ENCODE measurements at regions not wholly inside any gene's neighbourhood (a gene's known extent, or its start where the extent isn't known, plus 50 kb on each side); places are given as distances from the start of the nearest gene placed in this dataset.

DNA sequence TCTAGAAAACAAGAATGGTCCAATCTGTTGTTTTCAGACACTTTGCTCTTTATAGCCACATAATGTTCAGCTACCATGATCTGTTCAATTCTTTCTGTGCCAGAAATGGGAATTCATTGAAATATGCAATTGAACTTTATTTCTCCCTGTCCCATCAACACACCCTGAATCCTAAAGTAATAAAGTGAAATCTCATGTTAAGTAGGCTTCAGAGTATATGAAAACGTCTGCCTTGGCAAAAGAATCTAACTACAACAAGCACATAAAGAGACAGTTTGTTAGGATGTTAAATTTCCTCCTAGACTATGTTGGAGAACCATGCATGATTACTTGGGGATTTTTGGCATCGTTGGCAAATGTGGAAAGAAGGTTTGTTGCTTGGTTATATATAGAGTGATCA, 722.7 kb downstream of the XPNPEP1 start:
- TF ChIP-seq, protein P1, sequence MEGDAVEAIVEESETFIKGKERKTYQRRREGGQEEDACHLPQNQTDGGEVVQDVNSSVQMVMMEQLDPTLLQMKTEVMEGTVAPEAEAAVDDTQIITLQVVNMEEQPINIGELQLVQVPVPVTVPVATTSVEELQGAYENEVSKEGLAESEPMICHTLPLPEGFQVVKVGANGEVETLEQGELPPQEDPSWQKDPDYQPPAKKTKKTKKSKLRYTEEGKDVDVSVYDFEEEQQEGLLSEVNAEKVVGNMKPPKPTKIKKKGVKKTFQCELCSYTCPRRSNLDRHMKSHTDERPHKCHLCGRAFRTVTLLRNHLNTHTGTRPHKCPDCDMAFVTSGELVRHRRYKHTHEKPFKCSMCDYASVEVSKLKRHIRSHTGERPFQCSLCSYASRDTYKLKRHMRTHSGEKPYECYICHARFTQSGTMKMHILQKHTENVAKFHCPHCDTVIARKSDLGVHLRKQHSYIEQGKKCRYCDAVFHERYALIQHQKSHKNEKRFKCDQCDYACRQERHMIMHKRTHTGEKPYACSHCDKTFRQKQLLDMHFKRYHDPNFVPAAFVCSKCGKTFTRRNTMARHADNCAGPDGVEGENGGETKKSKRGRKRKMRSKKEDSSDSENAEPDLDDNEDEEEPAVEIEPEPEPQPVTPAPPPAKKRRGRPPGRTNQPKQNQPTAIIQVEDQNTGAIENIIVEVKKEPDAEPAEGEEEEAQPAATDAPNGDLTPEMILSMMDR (conservative IDR thresholded peaks at IDR 0.05; ENCODE audit: low read depth, low read length) = no peak
- Histone ChIP-seq H4K20me1 (ENCODE audit: insufficient read depth) (no peaks in the 10 kb centered on the region), H3K79me2 (ENCODE audit: insufficient read depth, low read depth) (no peaks in the 10 kb centered on the region), H3K9ac (no peak overlapping the region), H3K4me2 (no peak overlapping the region), H3K36me3 (ENCODE audit: insufficient read depth) (no peaks in the 10 kb centered on the region), H3K4me3 (IDR thresholded peaks at IDR 0.05; ENCODE audit: insufficient read depth, low read depth, low read length) (no peak overlapping the region), H3K27ac (no peak overlapping the region), H3K27me3 (ENCODE audit: insufficient read depth, low read depth) (no peaks in the 10 kb centered on the region), H3K4me1 (ENCODE audit: low read depth, poor library complexity, severe bottlenecking) (no peaks in the 10 kb centered on the region), H2AFZ (ENCODE audit: low read depth) (no peak overlapping the region)

DNA sequence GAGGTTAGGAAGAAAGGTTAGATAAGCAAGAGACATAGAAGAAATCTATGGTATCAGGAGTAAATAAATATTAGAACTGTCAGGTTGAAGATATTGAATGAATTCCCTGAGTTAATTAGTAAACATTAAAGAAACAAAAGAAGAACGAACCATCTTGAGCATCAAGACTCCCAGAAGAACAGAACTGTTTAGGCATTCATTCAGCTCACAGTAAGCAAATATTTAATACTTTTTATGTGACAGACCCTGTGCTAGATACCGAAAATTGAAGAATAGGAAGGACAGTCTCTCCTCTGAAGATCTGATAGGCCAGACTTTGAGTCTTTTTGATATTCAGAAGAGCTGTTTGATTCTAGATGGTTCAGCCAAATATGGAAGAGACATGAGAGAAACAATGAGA, 731.5 kb downstream of the XPNPEP1 start:
- H3K4me1 ChIP-seq (ENCODE audit: low read depth, poor library complexity, severe bottlenecking) = no peaks in the 10 kb centered on the region
- TF ChIP-seq, protein P1 (conservative IDR thresholded peaks at IDR 0.05; ENCODE audit: low read depth, low read length) = no peak
- H3K36me3 ChIP-seq (ENCODE audit: insufficient read depth) = no peaks in the 10 kb centered on the region
- H3K79me2 ChIP-seq (ENCODE audit: insufficient read depth, low read depth) = no peaks in the 10 kb centered on the region
- H3K4me3 ChIP-seq (IDR thresholded peaks at IDR 0.05; ENCODE audit: insufficient read depth, low read depth, low read length) = no peak overlapping the region
- H3K4me2 ChIP-seq = no peak overlapping the region
- no peak overlapping the region for H2AFZ ChIP-seq (ENCODE audit: low read depth)
- no peaks in the 10 kb centered on the region for H4K20me1 ChIP-seq (ENCODE audit: insufficient read depth)
- H3K27ac ChIP-seq = no peak overlapping the region
- H3K27me3 ChIP-seq (ENCODE audit: insufficient read depth, low read depth) = no peaks in the 10 kb centered on the region
- no peak overlapping the region for H3K9ac ChIP-seq

GRCh38 chr10:109191341-109191740, 732.0 kb downstream of the XPNPEP1 start:
- TF ChIP-seq, protein P1 (conservative IDR thresholded peaks at IDR 0.05; ENCODE audit: low read depth, low read length) = no peak
- Histone ChIP-seq H3K4me1 (ENCODE audit: low read depth, poor library complexity, severe bottlenecking) (no peaks in the 10 kb centered on the region), H3K79me2 (ENCODE audit: insufficient read depth, low read depth) (no peaks in the 10 kb centered on the region), H3K27me3 (ENCODE audit: insufficient read depth, low read depth) (no peaks in the 10 kb centered on the region), H3K4me2 (no peak overlapping the region), H3K36me3 (ENCODE audit: insufficient read depth) (no peaks in the 10 kb centered on the region), H4K20me1 (ENCODE audit: insufficient read depth) (no peaks in the 10 kb centered on the region), H3K9ac (no peak overlapping the region), H3K4me3 (IDR thresholded peaks at IDR 0.05; ENCODE audit: insufficient read depth, low read depth, low read length) (no peak overlapping the region), H2AFZ (ENCODE audit: low read depth) (no peak overlapping the region), H3K27ac (no peak overlapping the region)

DNA sequence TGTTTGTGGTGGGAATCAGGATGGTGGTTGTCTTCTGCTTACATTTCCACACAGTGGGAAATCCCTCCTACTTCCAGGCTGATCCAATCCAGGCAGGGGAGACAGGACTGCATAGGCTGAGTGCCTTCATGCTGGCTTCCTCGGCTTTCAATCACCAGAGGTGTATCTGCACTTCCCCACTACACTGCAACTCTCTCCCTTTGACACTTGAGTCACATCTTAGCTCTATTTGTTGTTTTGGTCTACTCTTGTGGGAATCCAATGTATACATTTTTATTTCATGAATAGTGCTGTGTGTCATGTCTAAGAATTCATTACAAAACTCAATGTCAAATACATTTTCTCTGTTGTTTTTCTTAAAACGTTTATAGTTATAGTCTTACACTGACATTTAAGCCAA, 735.6 kb downstream of the XPNPEP1 start:
- H3K4me2 ChIP-seq = no peak overlapping the region
- H2AFZ ChIP-seq (ENCODE audit: low read depth) = no peak overlapping the region
- no peak overlapping the region for H3K9ac ChIP-seq
- H3K4me3 ChIP-seq (IDR thresholded peaks at IDR 0.05; ENCODE audit: insufficient read depth, low read depth, low read length) = no peak overlapping the region
- H4K20me1 ChIP-seq (ENCODE audit: insufficient read depth) = no peaks in the 10 kb centered on the region
- H3K27me3 ChIP-seq (ENCODE audit: insufficient read depth, low read depth) = no peaks in the 10 kb centered on the region
- H3K36me3 ChIP-seq (ENCODE audit: insufficient read depth) = no peaks in the 10 kb centered on the region
- H3K79me2 ChIP-seq (ENCODE audit: insufficient read depth, low read depth) = no peaks in the 10 kb centered on the region
- no peaks in the 10 kb centered on the region for H3K4me1 ChIP-seq (ENCODE audit: low read depth, poor library complexity, severe bottlenecking)
- TF ChIP-seq, protein P1 (conservative IDR thresholded peaks at IDR 0.05; ENCODE audit: low read depth, low read length) = no peak
- H3K27ac ChIP-seq = no peak overlapping the region

Measured in KMS-11 (cell line).